Adipose tissue (tissue), 3 donors: ENCODE measurements at regions not wholly inside any gene's neighbourhood (a gene's known extent, or its start where the extent isn't known, plus 50 kb on each side); places are given as distances from the start of the nearest gene placed in this dataset.
"Not testable (repeated sequence)": the region's sequence is repeated elsewhere in the genome, so short reads cannot be mapped to it uniquely, and the experiment has no call there.

Source experiments
- H3K27ac ChIP-seq: one replicate; pipeline ENCODE4 v1.5.1; 2013; ENCODE audit warnings: low read depth, low read length
- WGBS, 3 donors: extraction: QIAGEN DNeasy Blood & Tissue Kit; methylation state at CpG; one replicate each; pipeline ENCODE4 v1.1.7; 2013; 5-methylcytosine and 5-hydroxymethylcytosine counted together
- donor health status: healthy with polysubstance abuse.
- donor health status: Bipolar disorder and iron deficiency.
- donor health status: healthy.

GRCh38 chr14:53376064-53376463 lies 222.9 kb upstream of the DDHD1 start:
- H3K27ac ChIP-seq: no peak overlapping the region
- WGBS, 3 donors: 44 to 79% (median 53%) methylated on average over 2 of the region's 2 CpGs

DNA sequence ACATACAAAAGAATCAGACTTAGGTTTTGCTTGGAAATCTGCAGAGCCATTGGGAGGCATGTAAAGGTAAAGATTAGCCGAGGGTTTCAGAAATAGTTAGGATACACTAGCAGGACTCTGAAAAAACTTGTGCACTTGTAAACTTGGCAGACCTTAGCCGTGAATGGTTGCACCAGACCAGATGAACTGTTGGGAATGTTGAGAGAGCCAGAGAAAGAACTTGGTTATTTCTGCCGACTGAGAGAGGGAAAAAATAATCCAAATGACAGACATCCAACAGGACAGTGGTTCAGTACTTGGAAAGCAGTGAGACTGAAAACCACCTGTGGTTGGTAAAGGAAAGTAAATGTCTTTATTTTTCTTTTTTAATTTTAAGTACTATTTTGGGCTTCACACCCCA lies 222.5 kb upstream of the DDHD1 start:
- H3K27ac ChIP-seq: no peak overlapping the region
- 78 to 91% (median 89%) methylated on average over 3 of the region's 3 CpGs for WGBS, 3 donors

DNA sequence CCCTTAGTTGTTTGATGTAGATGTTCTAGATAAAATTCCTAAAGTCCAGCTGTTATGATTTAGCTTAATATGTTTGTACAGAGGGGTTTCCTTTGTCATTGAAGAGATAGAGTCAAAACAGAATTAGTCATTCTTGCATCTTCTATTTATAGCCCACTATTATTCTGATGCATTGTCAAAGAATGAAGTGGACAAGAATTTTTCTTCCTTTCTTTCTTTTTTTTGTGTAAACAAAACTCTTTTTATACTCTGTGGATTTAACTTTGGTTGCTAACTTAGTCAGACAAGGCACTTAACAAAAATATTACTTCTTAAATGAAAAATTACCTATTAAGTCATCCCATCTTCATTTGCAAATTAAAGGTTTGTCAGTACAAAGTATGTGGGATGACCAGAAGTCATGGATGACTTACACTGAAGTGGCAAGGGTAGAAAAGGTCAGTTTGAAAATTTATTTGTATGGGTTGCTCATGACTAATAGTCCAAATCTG lies 215.6 kb upstream of the DDHD1 start:
- no peak overlapping the region for H3K27ac ChIP-seq

- WGBS, 3 donors: 50 to 58% (median 53%) methylated on average over 4 of the region's 4 CpGs
- H3K27ac ChIP-seq: no peak overlapping the region
These were observed 214.9 kb upstream of the DDHD1 start for GRCh38 chr14:53368066-53368465.

- H3K27ac ChIP-seq: no peak overlapping the region
- 47 to 73% (median 62%) methylated on average over 4 of the region's 4 CpGs for WGBS, 3 donors
These were observed 214.5 kb upstream of the DDHD1 start for GRCh38 chr14:53367644-53368026.

DNA sequence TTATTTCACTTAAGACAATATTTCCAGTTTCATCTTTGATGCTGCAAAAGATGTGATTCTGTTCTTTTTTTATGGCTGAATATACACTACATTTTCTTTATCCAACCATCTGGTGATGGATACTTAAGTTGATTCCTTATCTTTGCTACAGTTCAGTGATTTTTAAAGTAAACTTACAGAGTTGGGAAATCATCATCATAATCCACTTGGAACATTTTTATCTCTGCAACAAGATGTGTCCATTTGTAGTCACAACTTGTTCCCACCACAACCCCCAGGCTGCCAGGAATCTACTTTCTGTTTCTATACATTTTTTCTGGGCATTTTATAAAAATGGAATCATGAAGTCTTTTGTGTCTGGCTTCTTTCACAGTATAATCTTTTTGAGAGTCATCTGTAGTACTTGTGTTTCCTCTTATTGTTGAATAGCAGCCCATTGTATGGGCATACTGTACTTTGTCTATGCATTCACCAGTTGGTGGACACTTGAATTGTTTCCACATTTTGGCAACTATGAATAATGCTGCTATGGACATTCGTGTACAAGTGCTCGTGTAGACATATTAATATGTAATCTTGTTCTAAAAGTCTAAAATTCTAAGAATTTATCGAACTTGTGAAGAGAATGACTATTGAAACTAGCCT lies 212.5 kb upstream of the DDHD1 start:
- no peak overlapping the region for H3K27ac ChIP-seq
- WGBS, 3 donors: 88 to 90% (median 89%) methylated on average over 3 of the region's 3 CpGs

- WGBS, 3 donors: 83 to 85% (median 83%) methylated on average over 2 of the region's 2 CpGs
- H3K27ac ChIP-seq: not testable (repeated sequence)
These were observed 209.8 kb upstream of the DDHD1 start for GRCh38 chr14:53362916-53363315.

DNA sequence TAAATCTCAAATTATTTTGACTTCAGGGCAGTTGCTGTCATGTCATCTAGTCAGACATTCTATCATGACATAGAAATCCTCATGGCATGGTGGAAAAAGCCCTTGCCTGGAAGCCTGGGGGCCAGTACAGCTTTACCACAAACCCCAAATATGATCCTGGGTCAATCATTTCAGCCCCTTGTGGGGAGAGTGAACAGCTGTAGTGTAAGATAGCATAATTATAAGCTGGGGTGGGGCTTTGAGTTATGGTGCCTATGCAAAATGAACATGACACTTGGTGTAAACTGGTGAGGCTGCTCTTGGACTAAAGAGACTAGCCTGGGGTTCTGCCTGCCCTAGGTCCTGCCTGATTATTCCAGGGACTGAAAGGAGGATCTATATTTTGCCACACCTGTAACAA lies 207.7 kb upstream of the DDHD1 start:
- H3K27ac ChIP-seq: no peak overlapping the region

- no peak overlapping the region for H3K27ac ChIP-seq
These were observed 205.0 kb upstream of the DDHD1 start for GRCh38 chr14:53358166-53358565.

DNA sequence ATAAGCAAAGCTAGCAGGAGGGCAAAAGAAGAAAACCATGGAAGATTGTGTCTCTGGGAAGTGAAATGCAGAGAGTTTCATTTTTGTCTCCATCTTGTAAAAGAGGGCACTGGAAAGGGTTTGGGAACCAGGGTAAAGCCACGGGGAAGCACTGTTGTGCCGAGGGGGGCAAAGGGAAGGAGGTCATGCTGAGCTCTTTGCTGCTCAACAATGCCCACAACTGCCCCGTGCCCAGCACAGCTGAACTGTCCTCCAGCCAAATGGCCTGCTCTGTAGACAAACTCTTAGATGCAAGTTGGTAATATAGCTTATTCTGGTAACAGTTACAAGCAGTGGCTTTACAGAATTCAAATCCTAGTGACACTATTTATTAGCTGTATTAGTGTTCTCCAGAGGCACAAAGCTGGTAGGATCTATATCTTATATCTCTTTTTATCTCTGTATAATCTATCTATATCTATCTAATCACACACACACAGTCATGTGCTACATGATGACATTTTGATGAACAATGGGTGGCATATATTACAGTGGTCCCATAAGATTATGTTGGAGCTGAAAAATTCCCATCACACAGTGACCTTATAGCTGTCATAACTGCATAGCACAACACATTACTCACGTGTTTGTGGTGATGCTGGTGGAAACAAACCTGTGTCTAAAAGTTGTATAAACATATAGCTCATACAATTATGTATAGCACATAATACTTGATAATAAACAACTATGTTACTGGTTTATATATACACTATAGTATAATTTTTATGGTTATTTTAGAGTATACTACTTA lies 203.4 kb upstream of the DDHD1 start:
- no peak overlapping the region for H3K27ac ChIP-seq
- 74 to 85% (median 84%) methylated on average over 4 of the region's 4 CpGs for WGBS, 3 donors

DNA sequence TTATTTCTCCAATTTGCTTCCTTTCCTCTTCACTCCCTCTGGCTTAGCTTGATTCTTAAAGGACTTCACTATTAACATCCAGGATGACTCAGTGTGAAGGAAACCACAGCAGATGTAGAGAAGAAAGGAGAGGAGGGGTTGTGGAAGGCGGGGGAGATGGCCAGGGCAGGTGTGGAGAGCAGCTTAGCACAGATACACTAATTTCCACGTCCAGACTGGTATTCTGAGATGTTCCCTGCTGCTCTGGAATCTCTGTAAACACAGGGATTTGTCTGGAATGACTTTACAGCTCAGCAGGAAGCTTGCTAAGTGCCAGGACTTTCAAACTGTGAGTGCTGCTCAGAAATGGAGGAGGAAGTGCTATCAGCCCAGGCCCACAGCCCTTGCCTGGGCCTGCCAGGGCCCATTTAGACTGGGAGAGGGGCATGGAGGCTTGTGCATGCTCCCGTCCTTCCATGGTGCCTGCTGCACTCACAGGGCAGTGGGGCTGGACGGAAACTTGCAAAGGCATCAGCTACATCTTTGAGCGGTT lies 202.5 kb upstream of the DDHD1 start:
- 56 to 75% (median 61%) methylated on average over 5 of the region's 5 CpGs for WGBS, 3 donors
- no peak overlapping the region for H3K27ac ChIP-seq

DNA sequence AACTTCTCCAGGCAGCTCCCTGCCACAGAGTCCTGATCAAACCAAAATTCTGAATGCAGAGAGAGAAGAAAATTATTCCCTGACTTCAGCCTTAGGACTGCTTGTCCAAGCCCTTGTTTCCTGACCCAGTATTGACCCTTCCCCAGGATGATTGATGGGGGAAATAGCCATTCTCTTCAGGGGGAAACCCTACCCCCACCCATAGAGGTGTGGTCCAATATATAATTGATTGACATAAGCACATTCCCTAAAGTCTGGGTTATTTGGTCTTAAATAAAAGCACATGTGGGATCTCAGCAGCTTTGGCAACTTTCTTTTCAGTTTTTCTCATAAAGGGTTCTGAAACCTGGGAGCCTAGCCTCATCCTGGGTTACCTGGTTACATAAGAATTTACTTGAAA lies 201.2 kb upstream of the DDHD1 start:
- H3K27ac ChIP-seq: no peak overlapping the region

- no peak overlapping the region for H3K27ac ChIP-seq
These were observed 197.7 kb upstream of the DDHD1 start for GRCh38 chr14:53350866-53351265.

- no peak overlapping the region for H3K27ac ChIP-seq
- 93 to 98% (median 95%) methylated on average over 2 of the region's 2 CpGs for WGBS, 3 donors
These were observed 197.3 kb upstream of the DDHD1 start for GRCh38 chr14:53350429-53350828.

DNA sequence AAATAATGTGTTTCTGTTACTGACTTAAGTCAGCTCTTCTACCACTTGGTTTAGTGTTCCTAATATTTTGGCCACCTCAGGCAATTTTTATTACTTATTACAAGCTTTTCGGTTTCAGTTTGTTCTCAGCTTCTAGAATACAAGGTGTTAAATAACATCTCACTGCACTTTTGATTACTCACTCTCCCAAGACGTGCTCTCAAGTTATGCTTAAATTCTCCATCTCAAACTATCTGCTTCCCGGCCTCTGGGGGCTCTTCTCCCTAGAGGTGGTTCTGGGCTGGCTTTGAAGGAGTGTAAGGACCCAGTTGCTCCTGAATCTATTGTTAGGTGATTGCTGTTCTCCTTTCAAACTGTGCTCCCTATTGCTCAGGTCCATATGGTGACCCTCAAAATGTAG lies 193.9 kb upstream of the DDHD1 start:
- WGBS, 3 donors: 72 to 83% (median 77%) methylated on average over 3 of the region's 3 CpGs

GRCh38 chr14:53341324-53341723 lies 188.2 kb upstream of the DDHD1 start:
- 77 to 93% (median 89%) methylated on average over 4 of the region's 4 CpGs for WGBS, 3 donors
- H3K27ac ChIP-seq: no peak overlapping the region

More for the DNA sequence above, 193.9 kb upstream of the DDHD1 start:
- no peak overlapping the region for H3K27ac ChIP-seq

DNA sequence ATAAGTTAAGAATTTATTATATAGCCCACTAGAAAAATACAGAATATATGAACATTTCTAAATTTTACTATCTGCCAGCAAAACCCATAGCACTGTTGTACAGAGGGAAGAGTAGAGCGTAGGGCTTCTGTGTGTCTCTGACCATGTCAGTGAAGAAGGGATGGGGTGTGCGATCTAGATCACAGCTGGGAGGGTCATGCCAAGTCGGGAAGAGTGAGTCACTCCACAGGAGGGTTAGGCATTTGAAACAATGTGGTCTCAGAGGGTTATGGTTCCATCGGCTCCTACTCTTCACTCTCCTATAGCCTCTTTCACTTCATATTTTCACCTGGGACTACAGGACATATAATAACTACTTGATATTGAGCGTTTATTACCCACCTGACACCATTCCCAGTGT lies 185.1 kb upstream of the DDHD1 start:
- WGBS, 3 donors: 82 to 87% (median 85%) methylated on average over 5 of the region's 5 CpGs
- no peak overlapping the region for H3K27ac ChIP-seq

DNA sequence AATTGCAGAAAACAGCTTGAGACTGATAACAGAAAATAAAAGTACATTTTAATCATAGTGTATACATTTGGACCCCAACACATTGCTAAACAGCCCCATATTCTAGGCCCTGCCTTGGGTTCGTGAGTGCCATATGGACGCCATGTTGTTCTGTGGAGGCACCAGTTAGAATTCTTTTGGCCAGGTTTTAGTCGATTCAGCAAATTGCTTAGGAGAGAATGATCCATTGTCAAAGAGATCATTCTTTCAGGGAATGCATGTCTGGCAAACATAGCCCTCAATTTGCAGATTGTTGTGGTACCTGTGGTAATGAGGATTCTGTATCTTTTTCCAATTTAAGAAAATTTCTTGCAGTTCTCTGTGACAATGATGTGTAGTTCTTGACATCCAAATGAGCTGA lies 183.6 kb upstream of the DDHD1 start:
- WGBS, 3 donors: 94 to 98% (median 96%) methylated on average over 3 of the region's 3 CpGs
- no peak overlapping the region for H3K27ac ChIP-seq

DNA sequence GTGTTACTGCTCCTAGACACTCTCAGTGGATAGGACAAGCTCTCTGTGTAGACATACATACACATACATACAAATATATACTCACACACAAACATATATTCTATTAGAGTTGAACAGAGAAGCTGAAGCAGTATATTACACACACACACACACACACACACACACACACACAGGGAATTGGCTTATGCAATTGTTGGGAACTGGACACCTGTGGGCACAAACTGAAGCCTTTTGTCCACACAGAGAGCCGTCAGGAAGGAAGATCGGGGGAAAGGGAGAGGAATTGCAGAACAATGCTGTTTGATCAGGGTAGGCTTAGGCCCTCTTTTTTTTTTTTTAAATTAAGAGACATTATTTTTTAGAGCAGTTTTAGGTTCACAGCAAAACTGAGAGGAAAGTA lies 180.7 kb upstream of the DDHD1 start:
- 50 to 87% (median 71%) methylated on average over 2 of the region's 2 CpGs for WGBS, 3 donors
- no peak overlapping the region for H3K27ac ChIP-seq

DNA sequence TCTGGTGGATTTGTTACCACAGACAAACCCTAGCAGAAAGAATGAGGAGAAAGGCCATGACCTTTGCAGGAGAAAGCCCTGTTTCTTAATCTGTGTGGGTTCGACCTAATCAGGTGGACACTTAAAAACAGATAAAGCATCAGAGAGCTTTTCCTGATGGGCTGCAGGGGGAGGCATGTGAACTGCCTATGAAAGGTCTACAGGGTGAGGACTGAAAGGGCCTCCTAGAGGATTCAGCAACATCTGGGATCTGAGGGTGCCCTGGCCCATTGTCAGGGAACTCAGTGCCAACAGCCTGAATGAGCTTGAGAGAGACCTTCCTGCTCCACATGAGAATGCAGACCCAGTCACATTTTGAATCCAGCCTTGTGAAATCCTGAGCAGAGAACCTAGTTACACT lies 178.8 kb upstream of the DDHD1 start:
- H3K27ac ChIP-seq: no peak overlapping the region
- WGBS, 3 donors: 65 to 84% (median 68%) methylated on average over 1 of the region's 1 CpG
